Progenitor cell of endocrine pancreas (in vitro differentiated cells): ENCODE measurements at regions not wholly inside any gene's neighbourhood (a gene's known extent, or its start where the extent isn't known, plus 50 kb on each side); places are given as distances from the start of the nearest gene placed in this dataset.
A peak's percentile ranks its signal among the peaks of the same experiment; 100 is the strongest.

Source experiments
- DNase-seq: peaks from one replicate; pipeline ENCODE4 v3.0.0; 2021; ENCODE audit warnings: low spot score; ENCODE audit not compliant: unreplicated experiment
- H3K27ac Mint-ChIP-seq: 2 replicates; pipeline ENCODE4 v1.8.0; 2021; ENCODE audit warnings: mild to moderate bottlenecking, moderate library complexity, mixed read lengths
- H3K27me3 Mint-ChIP-seq: 2 replicates; pipeline ENCODE4 v1.8.0; 2021; ENCODE audit warnings: mixed read lengths
- H3K36me3 Mint-ChIP-seq: 2 replicates; pipeline ENCODE4 v1.8.0; 2022; ENCODE audit warnings: mixed read lengths; ENCODE audit not compliant: insufficient read depth
- H3K4me1 Mint-ChIP-seq: 2 replicates; pipeline ENCODE4 v1.8.0; 2021; ENCODE audit warnings: low read depth, mixed read lengths
- H3K4me3 Mint-ChIP-seq: 2 replicates; pipeline ENCODE4 v1.8.0; 2021; ENCODE audit warnings: low read depth, mild to moderate bottlenecking, moderate library complexity, mixed read lengths
- H3K9me3 Mint-ChIP-seq: 2 replicates; pipeline ENCODE4 v1.8.0; 2021; ENCODE audit warnings: low read depth, mixed read lengths
- CTCF ChIP-seq: fragments of 200-600 bp; sonication (generic); IDR thresholded peaks from one replicate; pipeline ENCODE4 v1.5.0; 2021; ENCODE audit warnings: antibody characterized with exemption, mild to moderate bottlenecking; ENCODE audit not compliant: unreplicated experiment

- Mint-ChIP-seq H3K27me3 (no peaks in the 10 kb centered on the region), H3K4me3 (no peak overlapping the region), H3K4me1 (peaks cover 12% of the 10 kb centered on the region), H3K36me3 (no peaks in the 10 kb centered on the region), H3K9me3 (no peaks in the 10 kb centered on the region), H3K27ac (no peak overlapping the region)
- no peak for DNase-seq
- TF ChIP-seq CTCF, result no peak
These were observed 134.6 kb downstream of the VRK1 start for GRCh38 chr14:96931751-96932150.

- no peak for DNase-seq
- no peaks in the 10 kb centered on the region for H3K36me3 Mint-ChIP-seq
- TF ChIP-seq CTCF, result no peak
- no peak overlapping the region for H3K4me3 Mint-ChIP-seq
- H3K27me3 Mint-ChIP-seq, result no peaks in the 10 kb centered on the region
- peak overlapping the region; percentile 22 for H3K27ac Mint-ChIP-seq
- peaks cover 12% of the 10 kb centered on the region for H3K4me1 Mint-ChIP-seq
- no peaks in the 10 kb centered on the region for H3K9me3 Mint-ChIP-seq
These were observed 137.6 kb downstream of the VRK1 start for GRCh38 chr14:96934638-96935330.

- H3K27me3 Mint-ChIP-seq, result no peaks in the 10 kb centered on the region
- no peaks in the 10 kb centered on the region for H3K9me3 Mint-ChIP-seq
- no peaks in the 10 kb centered on the region for H3K36me3 Mint-ChIP-seq
- H3K4me1 Mint-ChIP-seq, result peaks cover 8% of the 10 kb centered on the region
- no peak overlapping the region for H3K27ac Mint-ChIP-seq
- no peak overlapping the region for H3K4me3 Mint-ChIP-seq
- no peak for DNase-seq
- peak; percentile 57 for TF ChIP-seq CTCF
These were observed 141.8 kb downstream of the VRK1 start for GRCh38 chr14:96938946-96939345.

GRCh38 chr14:96940009-96940408 is 142.8 kb downstream of the VRK1 start:
- no peak for TF ChIP-seq CTCF
- no peaks in the 10 kb centered on the region for H3K9me3 Mint-ChIP-seq
- H3K27ac Mint-ChIP-seq, result no peak overlapping the region
- DNase-seq, result peak; percentile 20
- no peaks in the 10 kb centered on the region for H3K36me3 Mint-ChIP-seq
- H3K4me1 Mint-ChIP-seq, result peaks cover under 1% of the 10 kb centered on the region
- no peak overlapping the region for H3K4me3 Mint-ChIP-seq
- H3K27me3 Mint-ChIP-seq, result no peaks in the 10 kb centered on the region

- Mint-ChIP-seq H3K27me3 (no peaks in the 10 kb centered on the region), H3K9me3 (no peaks in the 10 kb centered on the region), H3K4me3 (no peak overlapping the region), H3K4me1 (no peaks in the 10 kb centered on the region), H3K27ac (no peak overlapping the region), H3K36me3 (no peaks in the 10 kb centered on the region)
- no peak for DNase-seq
- TF ChIP-seq CTCF, result no peak
These were observed 147.1 kb downstream of the VRK1 start for GRCh38 chr14:96944297-96944696.
